HG03139 (cell line): ENCODE measurements at regions not wholly inside any gene's neighbourhood (a gene's known extent, or its start where the extent isn't known, plus 50 kb on each side); places are given as distances from the start of the nearest gene placed in this dataset.
"Not testable (repeated sequence)": the region's sequence is repeated elsewhere in the genome, so short reads cannot be mapped to it uniquely, and the experiment has no call there.

Source experiments
- ATAC-seq: cut with Tn5 transposase; IDR thresholded peaks from one replicate; pipeline ENCODE4 v1.9.1; 2021; ENCODE audit not compliant: unreplicated experiment

DNA sequence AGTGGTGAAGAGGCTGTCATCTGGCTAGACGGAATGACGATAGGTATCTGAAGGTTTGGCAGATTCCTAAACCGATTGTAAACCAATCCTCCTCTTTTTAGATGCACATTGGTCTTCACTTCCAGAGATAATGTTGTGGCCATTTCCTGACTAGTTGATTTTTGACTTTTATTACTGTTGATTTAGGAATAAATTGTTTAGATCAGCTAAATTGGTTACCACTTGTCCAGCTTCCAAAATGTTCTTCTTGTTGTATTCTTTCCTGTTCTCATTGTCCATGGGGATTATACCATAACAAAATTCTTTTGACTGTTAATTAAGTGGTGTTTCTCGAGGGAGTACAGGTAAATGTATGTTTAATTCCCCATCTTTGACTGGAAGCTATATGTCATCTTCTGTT, 119.7 kb downstream of the MACROH2A1 start:
- no peak for ATAC-seq

GRCh38 chr5:135276151-135276550, 122.9 kb downstream of the MACROH2A1 start:
- no peak for ATAC-seq

DNA sequence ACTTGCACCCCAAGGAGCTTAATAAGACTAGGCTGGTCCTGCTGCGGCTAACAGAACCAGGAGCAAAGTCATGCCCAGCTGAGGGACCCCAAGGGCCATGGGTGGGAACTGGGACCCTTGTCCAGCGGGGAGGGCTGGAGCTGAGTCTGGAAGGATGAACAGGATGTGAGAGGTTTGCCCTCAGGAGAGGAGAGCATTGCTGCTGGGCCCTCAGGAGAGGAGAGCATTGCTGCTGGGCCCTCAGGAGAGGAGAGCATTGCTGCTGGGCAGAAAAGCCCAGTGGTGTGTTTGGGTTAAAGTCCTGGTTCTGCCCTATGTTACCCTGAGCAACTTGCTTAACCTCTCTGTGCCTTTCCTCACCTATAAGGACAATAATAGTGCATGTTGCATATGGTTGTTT, 125.8 kb downstream of the MACROH2A1 start:
- ATAC-seq = no peak

GRCh38 chr5:135272311-135272805, 126.7 kb downstream of the MACROH2A1 start:
- no peak for ATAC-seq

GRCh38 chr5:135271533-135272310, 127.3 kb downstream of the MACROH2A1 start:
- no peak for ATAC-seq

DNA sequence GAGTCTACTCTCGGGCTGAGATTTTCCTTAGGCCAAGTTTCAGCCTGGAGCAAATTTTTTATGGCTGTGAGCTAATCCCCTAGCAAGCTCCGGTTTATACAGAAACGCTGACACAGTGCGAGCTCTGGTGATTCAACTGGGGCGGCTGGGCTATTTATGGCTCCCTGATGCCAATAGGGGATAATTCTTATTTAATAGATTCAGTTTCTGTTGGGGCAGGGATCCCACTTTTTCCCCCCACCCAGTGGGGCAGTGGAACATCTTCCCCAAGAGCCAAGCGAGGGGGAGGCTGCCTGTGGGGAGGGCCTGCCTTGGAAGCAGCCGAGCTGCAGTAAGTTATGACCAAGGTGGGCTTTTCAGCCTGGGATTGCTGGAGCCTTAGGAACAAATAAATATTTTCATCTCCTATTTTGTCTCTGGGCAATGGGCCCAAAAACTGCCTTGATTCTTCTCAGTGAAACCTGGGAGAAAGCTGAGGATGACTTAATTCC, 129.1 kb downstream of the MACROH2A1 start:
- no peak for ATAC-seq

DNA sequence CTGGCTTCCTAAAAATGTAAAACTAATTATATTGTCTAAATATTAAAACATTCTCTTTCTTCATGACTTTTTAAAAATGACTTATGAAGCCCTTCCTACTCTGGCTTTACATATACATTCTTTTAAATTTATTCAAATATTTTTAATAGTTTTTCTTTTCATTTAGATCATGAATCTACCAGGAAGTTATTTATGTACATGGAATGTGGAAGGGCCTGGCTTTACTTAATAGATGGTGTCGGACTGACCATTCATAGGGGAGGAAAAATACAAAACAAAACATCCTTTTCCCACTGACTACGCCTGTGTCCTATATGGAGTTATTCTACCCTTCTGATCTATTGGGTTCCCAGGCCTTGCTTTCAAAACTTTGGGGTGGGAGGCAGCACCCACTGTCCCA, 129.8 kb downstream of the MACROH2A1 start:
- no peak for ATAC-seq

DNA sequence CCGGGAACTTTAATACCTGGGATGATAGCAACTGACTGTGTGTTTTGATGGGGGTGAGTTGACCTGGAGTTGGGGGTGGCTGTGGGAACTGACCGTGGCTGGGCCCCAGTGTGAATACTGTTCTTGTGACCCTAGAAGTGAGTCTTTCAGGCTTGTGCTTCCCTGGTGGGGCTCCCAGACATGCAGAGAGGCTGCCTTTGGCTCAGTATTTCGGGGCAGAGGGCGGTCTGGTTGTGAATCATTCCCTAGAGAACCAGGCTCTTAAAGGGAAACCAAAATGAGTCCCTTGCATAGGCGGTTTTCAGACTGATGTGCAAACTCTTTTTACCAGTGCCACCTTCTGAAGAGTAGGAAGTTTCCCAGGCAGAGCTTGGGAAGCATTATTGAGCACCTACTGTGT, 132.1 kb downstream of the MACROH2A1 start:
- ATAC-seq = no peak

DNA sequence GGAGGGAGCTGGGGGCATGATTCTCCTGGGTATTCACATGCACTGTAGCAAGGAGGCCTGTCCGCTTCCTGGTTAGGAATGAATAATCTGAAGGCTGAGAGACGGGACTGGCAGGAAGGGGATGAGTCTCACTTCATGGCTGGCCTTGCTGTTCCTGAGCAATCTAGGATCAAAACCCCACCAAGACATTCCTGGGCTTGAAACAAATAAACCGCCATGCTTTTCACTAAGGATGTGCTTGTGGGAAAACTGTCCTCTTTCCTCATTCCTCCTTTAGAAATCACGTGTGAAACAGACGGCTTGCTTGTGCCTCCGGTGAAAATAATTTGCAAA, 132.8 kb downstream of the MACROH2A1 start:
- ATAC-seq = no peak

DNA sequence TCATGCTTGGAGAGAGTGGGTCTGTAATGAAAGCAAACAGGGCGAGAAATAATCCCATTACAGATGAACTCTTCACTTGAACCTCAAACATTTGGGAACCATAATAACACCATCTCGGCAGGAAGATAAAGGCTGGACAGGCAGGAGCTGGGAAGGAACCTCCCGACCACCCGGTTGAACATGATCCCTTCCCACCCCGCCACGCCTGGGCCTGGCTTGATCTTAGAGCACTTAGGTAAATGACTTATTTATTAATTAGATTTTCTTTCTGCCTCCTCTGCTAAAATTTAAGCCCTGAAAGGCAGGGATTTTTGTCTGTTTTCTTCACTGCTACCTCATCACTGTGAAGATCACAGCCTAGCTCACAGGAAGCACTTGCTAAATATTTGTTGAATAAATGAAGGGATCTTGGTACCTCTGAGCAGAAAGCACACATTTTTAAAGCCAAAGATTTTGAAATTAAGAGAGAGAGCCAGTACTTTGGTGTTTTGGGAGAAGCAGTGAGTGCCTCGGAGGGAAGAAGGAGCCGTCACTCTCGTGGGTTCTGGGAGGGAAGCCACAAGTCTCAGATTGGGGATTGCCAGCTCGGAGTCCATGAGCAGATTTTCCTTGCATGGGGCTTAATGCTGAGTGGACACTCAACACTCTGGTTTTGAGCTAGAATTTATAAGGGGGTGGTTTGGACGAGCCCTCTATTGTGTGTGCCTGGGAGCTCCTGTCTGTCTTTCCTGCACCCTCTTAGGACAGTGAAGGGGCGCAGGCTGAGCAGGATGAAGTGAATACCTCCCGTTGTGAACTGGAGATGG, 133.3 kb downstream of the MACROH2A1 start:
- ATAC-seq = no peak

GRCh38 chr5:135264451-135265440, 134.3 kb downstream of the MACROH2A1 start:
- no peak for ATAC-seq

DNA sequence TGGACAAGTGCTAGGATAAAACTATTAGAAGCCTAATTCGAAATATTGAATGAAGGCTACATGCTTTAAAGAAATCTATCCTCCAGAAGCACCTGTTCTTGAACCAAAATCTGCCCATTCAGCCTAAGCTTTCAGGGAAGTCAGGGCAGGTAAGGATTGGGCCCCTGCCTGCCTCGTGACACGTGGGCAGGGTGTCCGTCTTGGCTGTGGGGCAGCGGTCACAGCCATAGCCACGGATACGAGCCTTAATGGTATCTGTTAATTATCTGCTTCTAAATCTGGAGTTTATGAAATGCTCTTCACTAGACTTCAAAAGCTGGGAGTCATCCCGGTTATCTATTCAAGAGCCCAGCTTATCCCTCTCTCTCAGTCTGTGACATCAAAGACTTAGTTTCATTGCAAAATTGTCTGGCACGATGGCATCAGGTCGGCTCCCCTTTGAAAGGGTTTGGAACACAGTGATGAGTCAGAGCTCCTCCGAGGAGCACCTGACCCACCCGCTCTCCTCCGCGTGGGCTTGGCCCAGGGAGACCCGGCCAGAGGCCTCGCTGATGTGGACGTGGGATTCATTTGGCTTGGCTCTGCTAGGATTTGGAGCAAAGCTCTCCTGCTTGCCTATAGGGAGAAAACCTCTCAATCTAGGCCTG, 135.9 kb downstream of the MACROH2A1 start:
- no peak for ATAC-seq

DNA sequence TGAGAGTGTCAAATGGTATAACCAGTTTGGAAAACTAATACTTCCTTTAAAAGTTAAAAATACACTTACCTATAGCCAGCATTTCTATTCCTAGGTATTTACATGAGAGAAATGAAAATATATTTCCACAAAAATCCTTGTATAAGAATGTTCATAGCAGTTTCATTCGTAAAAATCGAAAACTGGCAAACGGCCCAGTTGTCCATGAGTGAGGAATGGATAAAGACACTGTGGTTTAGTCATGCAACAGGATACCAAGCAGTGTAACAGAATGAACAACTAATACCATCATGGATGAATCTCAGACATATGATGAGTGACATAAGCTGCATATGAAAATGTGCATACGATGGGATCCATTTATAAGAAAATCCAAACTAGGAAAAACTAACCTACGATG, 136.7 kb downstream of the MACROH2A1 start:
- ATAC-seq = no peak

DNA sequence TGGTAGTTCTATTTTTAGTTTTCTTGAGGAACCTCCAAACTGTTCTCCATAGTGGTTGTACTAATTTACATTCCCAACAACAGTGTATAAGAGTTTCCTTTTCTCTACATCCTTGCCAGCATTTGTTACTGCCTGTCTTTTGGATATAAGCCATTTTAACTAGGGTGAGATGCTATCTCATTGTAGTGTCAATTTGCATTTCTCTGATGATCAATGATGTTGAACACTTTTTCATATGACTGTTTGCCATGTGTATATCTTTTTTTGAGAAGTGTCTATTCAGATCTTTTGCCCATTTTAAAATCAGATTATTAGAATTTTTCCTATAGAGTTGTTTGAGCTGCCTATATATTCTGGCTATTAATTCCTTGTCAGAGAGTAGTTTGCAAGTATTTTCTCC, 138.9 kb downstream of the MACROH2A1 start:
- not testable (repeated sequence) for ATAC-seq

- no peak for ATAC-seq
These were observed 143.4 kb downstream of the MACROH2A1 start for GRCh38 chr5:135255461-135256178.

DNA sequence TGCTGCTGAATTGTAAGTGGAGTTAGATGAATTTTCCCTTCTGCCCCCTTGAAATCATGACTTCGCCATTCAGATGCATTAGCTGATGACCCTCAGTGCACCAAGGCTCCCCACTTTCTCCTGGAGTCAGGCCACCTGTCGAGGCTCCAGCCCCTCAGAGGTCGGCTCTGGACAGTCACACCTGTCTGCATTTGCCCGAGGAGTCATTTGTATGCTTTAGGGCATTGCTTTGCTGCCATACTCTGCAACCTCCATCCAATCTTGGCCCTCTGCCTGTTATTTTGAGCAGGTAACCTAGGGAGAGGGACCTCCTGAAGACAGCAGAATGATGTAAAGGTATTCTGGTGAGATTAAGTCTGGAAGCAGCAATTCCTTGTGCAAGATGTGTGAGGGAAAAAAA, 144.8 kb downstream of the MACROH2A1 start:
- no peak for ATAC-seq

- ATAC-seq = no peak
These were observed 145.3 kb downstream of the MACROH2A1 start for GRCh38 chr5:135253601-135254178.

DNA sequence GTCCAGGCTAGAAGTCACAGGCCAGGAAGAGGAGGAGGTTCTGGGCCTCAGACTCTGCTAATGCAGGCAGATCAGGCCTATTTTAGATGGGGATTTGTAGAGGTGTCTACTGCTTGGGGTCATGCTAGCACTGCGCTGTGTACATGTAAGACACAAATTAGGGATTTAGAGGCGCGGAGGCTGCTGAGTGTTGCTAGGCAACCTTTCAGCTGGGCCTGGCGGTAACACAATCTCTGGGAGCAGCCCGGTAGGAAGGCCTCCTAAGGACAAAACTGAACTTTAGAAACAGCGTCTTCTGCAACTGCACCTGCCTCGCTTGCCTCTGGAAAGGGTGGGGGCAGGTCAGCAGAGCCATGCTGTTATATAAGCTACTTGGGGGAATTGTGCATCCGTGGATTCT, 147.9 kb downstream of the MACROH2A1 start:
- ATAC-seq = no peak

- ATAC-seq = no peak
These were observed 148.4 kb downstream of the MACROH2A1 start for GRCh38 chr5:135250671-135251070.
